Prostate gland (tissue), 2 donors: ENCODE measurements at regions not wholly inside any gene's neighbourhood (a gene's known extent, or its start where the extent isn't known, plus 50 kb on each side); places are given as distances from the start of the nearest gene placed in this dataset.
A peak's percentile ranks its signal among the peaks of the same experiment; 100 is the strongest.

Experiments used
- DNase-seq: peaks from one replicate; pipeline ENCODE4 v3.0.0-alpha.2; 2019; ENCODE audit warnings: low spot score
- H3K27ac ChIP-seq, 2 donors: fragments of 200-600 bp; sonication (generic); 2 replicates each; pipeline ENCODE4 v1.5.1; 2017 to 2019
- H3K27me3 ChIP-seq: fragments of 200-600 bp; sonication (generic); replicated peaks from 2 replicates; pipeline ENCODE4 v1.5.1; 2019; ENCODE audit not compliant: insufficient read depth
- H3K36me3 ChIP-seq, 2 donors: fragments of 200-600 bp; sonication (generic); 1 replicate in 1 of 2; 2 replicates in 1 of 2; pipeline versions ENCODE4 v1.5.1 to v1.8.1; 2017 to 2019
- H3K4me1 ChIP-seq: fragments of 200-600 bp; sonication (generic); replicated peaks from 2 replicates; pipeline ENCODE4 v1.5.1; 2019
- H3K4me3 ChIP-seq, 2 donors: fragments of 200-600 bp; sonication (generic); 2 replicates each; pipeline ENCODE4 v1.5.1; 2017 to 2019
- H3K9me3 ChIP-seq: fragments of 200-600 bp; sonication (generic); 2 replicates; pipeline ENCODE4 v1.5.1; 2017
- CTCF ChIP-seq, 4 experiments: fragments of 200-600 bp in 2 of 4; fragments of 450-650 bp in 2 of 4; sonication (generic) in 2 of 4; IDR thresholded peaks; 1 replicate in 3 of 4; 2 replicates in 1 of 4; pipeline ENCODE4 v1.5.1; 2016 to 2019; ENCODE audit warnings: antibody characterized with exemption in 4 of 4, mild to moderate bottlenecking in 2 of 4, moderate library complexity in 2 of 4
- POLR2A ChIP-seq: fragments of 450-650 bp; IDR thresholded peaks from one replicate; pipeline ENCODE4 v1.6.1; 2016; ENCODE audit warnings: antibody characterized with exemption, mild to moderate bottlenecking
- POLR2AphosphoS5 ChIP-seq: sonication (generic); formaldehyde crosslinking; IDR thresholded peaks from one replicate; pipeline ENCODE4 v1.6.1; 2017; ENCODE audit warnings: antibody characterized with exemption
- WGBS: methylation state at CpG from one replicate; pipeline ENCODE4 v1.1.5; 2018; 5-methylcytosine and 5-hydroxymethylcytosine counted together
- intact Hi-C: fragments of 100-400 bp; cut with DNase I; formaldehyde crosslinking; loops from one replicate; pipeline ENCODE4 v1.14.2; 2022

DNA sequence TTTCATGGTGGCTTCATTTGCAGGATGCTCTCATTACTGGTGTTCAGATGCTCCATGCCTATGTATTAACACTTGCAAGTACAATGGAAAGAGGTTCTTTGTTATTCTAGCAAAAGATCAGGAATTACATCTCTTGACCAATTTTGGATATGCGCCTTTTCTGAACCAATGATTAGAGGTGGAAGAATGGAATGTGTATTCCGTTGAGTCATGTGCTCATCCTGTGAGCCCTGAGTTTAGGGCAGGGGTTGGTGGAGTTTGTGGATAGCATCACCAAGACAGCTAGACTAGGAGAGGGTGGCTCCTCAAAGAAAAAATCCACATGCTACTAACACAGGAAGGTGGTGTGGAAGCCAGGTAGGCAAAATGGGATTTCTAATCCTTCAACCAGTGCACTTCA lies 80.7 kb upstream of the SLC25A26 start:
- H3K27me3 ChIP-seq, result no peaks in the 10 kb centered on the region
- no peaks in the 10 kb centered on the region for H3K9me3 ChIP-seq
- WGBS, result 74% methylated on average over 2 of the region's 2 CpGs
- no peaks in the 10 kb centered on the region for H3K4me1 ChIP-seq
- no peak overlapping the region for H3K4me3 ChIP-seq
- H3K36me3 ChIP-seq, result no peaks in the 10 kb centered on the region
- intact Hi-C loops, result no loop called here
- no peak overlapping the region for H3K27ac ChIP-seq
- TF ChIP-seq CTCF (IDR thresholded peaks at IDR 0.05) (no peak), POLR2A (no peak), POLR2AphosphoS5 (no peak)
- DNase-seq, result no peak

DNA sequence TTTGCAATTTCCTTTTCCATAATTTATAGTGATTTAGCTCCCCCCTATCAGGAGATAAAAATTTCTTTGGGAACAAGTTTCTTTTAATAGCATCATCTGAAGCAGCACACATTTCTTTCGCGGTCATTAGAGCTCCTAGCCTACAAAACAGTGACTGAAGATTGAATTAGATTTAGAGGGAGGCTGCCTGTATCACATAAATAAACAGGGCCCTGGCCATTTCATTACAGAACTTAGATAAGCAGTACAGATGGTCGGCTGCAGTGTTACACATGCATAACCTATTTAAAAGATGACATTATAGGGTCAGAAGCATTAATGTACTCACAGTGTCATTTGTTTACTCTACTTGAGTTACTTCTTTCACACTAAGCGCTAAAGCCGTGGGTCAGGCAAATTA lies 81.4 kb upstream of the SLC25A26 start:
- WGBS, result 55% methylated on average over 5 of the region's 5 CpGs
- intact Hi-C loops, result loop anchor here (5.0 kb wide), 1 partner anchor 352 kb away; no protein-coding TSS in a partner anchor
- H3K27ac ChIP-seq, result no peak overlapping the region

GRCh38 chr3:66138336-66139313 lies 82.2 kb upstream of the SLC25A26 start:
- 16% methylated on average over 6 of the region's 6 CpGs for WGBS
- intact Hi-C loops, result loop anchor here (5.0 kb wide), 1 partner anchor 351 kb away; no protein-coding TSS in a partner anchor

More for the DNA sequence above, 81.4 kb upstream of the SLC25A26 start:
- Histone ChIP-seq H3K4me3 (no peak overlapping the region), H3K36me3 (no peaks in the 10 kb centered on the region), H3K9me3 (no peaks in the 10 kb centered on the region), H3K4me1 (no peaks in the 10 kb centered on the region), H3K27me3 (no peaks in the 10 kb centered on the region)
- no peak for DNase-seq
- TF ChIP-seq POLR2AphosphoS5 (no peak), CTCF (IDR thresholded peaks at IDR 0.05) (no peak), POLR2A (no peak)

GRCh38 chr3:66136597-66136996 lies 84.2 kb upstream of the SLC25A26 start:
- no peak for TF ChIP-seq POLR2AphosphoS5
- TF ChIP-seq POLR2A, result no peak
- no peak for TF ChIP-seq CTCF (IDR thresholded peaks at IDR 0.05)
- intact Hi-C loops, result loop anchor here (5.0 kb wide), 1 partner anchor 349 kb away; no protein-coding TSS in a partner anchor
- no peak overlapping the region for H3K27ac ChIP-seq
- H3K9me3 ChIP-seq, result no peaks in the 10 kb centered on the region
- H3K4me3 ChIP-seq, result no peak overlapping the region
- no peaks in the 10 kb centered on the region for H3K36me3 ChIP-seq
- WGBS, result 64% methylated on average over 1 of the region's 1 CpG
- no peaks in the 10 kb centered on the region for H3K27me3 ChIP-seq
- no peaks in the 10 kb centered on the region for H3K4me1 ChIP-seq
- no peak for DNase-seq

More at GRCh38 chr3:66138336-66139313, 82.2 kb upstream of the SLC25A26 start:
- no peaks in the 10 kb centered on the region for H3K36me3 ChIP-seq
- no peak overlapping the region for H3K27ac ChIP-seq
- DNase-seq, result peak; percentile 51
- H3K4me1 ChIP-seq, result no peaks in the 10 kb centered on the region
- no peak overlapping the region for H3K4me3 ChIP-seq
- H3K9me3 ChIP-seq, result no peaks in the 10 kb centered on the region
- H3K27me3 ChIP-seq, result no peaks in the 10 kb centered on the region
- TF ChIP-seq POLR2A (no peak), POLR2AphosphoS5 (peak; percentile 35), CTCF (IDR thresholded peaks at IDR 0.05) (peak; percentile 19 to 80 (median 76))
